GM12874 (cell line): ENCODE measurements at regions not wholly inside any gene's neighbourhood (a gene's known extent, or its start where the extent isn't known, plus 50 kb on each side); places are given as distances from the start of the nearest gene placed in this dataset.

Source experiments
- TF ChIP-seq, protein P1 (sequence below): IDR thresholded peaks from 2 replicates; pipeline ENCODE4 v1.5.1; 2011; ENCODE audit warnings: low read depth, mild to moderate bottlenecking, control low read depth, low read length, moderate library complexity; ENCODE audit not compliant: insufficient read depth

DNA sequence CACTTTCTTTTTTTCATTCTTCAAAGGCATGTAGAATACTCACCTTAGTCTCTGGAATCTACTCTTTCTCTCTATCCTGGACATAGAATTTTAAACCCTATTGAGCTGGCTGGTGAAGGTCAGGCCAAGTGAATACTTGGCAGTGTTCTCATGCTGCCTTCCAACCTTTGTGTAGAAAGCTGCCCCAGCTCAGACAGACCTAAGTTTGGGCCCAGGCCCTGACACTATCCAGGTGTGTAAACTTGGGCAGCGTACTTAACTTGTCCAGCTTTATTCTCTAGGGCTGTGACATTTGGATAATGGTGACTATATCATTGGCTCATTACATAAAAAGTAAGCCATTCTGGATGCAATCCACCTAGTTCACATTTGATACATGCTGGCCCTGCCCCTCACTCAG, 298.3 kb downstream of the IRX1 start:
- TF ChIP-seq, protein P1, sequence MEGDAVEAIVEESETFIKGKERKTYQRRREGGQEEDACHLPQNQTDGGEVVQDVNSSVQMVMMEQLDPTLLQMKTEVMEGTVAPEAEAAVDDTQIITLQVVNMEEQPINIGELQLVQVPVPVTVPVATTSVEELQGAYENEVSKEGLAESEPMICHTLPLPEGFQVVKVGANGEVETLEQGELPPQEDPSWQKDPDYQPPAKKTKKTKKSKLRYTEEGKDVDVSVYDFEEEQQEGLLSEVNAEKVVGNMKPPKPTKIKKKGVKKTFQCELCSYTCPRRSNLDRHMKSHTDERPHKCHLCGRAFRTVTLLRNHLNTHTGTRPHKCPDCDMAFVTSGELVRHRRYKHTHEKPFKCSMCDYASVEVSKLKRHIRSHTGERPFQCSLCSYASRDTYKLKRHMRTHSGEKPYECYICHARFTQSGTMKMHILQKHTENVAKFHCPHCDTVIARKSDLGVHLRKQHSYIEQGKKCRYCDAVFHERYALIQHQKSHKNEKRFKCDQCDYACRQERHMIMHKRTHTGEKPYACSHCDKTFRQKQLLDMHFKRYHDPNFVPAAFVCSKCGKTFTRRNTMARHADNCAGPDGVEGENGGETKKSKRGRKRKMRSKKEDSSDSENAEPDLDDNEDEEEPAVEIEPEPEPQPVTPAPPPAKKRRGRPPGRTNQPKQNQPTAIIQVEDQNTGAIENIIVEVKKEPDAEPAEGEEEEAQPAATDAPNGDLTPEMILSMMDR, result no peak

DNA sequence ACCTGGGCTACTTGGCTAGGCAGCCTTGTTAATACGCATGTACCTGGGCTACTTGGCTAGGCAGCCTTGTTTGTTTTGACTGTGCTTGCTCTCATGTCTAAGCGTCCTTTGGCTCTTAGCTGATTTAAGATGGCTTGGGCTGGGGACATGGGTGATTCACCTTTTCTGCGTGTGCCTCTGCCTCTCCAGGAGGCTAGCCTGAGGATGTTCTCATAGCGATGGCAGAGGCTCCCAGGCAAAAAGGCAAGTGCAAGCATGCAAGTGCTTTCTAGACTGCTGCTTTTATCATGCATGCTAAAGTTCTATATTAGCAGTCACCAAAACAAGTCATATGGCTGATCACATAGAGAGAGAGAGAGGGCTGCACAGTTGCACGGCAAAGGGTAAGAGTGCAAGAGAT, 300.5 kb downstream of the IRX1 start:
- TF ChIP-seq, protein P1, result no peak

DNA sequence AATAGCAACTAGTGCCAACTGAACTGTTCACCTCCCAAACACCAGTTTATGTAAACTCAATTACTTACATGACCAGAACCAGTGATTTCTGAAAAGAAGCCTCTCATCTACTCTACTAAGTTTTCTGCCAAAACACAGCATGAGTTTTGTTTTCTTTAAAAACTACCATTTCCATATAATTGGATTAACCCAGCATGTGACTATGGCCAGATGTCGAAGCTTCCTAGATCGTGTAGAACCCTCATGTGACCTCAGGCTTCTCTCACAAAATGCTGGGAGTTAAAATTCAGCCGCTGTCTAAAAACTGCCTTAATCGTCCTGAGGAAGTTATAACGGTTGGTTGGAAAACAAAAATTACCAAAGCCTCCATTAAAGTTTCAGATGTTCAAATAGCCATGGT, 303.5 kb downstream of the IRX1 start:
- TF ChIP-seq, protein P1, result no peak

DNA sequence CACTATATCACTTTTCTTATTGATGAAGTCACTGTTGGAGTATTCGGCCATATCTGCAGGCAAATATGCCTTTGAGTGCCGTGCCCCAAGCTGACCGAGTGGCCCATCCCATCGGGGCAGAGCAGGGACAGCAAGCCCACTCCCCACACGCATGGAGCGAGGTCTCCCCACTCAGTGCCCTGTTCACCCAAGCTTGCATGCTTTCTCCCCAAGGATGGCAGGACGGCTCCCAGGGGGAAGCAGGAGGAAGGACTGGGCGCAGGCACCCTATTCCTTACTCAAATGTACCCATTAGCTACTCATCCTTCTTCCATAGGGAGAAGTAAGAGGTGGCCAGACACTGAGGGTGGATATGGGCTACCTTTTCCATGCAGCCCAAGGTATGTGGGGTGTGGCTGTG, 309.0 kb downstream of the IRX1 start:
- TF ChIP-seq, protein P1, result no peak

DNA sequence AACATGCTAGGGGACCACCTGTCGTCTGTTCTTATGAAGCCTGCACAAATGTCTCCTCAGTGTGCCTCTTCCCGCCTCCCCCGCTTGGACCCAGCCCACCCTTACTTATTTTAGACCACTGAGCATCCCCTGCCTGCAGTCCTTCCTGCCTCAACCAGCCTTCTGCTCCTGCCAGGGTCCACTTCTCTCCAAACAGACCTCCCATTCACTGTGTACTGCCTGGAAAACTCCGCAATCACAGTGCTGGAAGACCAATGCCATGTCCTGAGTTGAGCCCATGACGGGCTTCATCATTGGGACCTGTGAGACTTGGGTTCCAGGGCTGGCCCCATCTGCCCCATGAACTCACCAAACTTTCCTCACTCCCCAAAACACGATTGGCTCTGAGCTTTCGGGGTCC, 309.4 kb downstream of the IRX1 start:
- TF ChIP-seq, protein P1, result no peak

DNA sequence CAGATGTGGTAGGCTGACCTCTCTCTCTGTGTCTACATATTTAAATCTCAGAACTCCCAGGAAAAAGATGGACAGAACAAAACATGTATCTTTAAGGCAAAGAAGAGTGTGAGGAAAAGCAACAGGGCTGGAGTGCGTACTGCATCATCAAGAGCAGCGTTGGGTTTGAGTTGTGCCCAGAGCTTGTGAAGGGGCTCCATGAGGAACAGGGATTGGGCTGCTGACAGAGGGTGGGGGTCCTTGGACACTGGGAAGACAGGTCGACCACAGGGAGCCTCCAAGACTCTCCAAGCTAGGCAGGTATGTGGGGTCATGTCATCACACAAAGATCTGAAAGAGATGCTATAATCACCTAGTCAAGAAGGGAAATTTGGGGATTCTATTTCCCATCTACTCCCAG, 309.9 kb downstream of the IRX1 start:
- TF ChIP-seq, protein P1, result no peak

DNA sequence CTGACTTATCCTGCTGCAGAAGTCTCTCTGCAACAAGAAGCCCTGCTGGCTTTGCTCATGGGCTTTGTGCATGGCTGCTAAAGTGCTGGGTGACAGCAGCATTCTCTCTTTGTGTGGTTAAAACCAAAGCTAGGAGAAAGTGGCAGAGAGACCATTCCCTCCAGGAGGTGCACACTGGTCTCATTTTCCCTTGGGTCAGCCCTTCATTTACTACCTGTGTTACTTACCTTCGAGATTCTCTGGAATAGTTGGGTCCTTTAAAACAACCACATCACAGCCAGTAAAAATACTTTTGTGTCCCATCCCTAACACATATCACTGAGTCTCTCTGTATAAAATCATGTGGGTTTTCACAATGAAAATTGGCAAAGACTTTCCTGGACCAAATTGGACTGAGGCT, 315.5 kb downstream of the IRX1 start:
- TF ChIP-seq, protein P1, result no peak

DNA sequence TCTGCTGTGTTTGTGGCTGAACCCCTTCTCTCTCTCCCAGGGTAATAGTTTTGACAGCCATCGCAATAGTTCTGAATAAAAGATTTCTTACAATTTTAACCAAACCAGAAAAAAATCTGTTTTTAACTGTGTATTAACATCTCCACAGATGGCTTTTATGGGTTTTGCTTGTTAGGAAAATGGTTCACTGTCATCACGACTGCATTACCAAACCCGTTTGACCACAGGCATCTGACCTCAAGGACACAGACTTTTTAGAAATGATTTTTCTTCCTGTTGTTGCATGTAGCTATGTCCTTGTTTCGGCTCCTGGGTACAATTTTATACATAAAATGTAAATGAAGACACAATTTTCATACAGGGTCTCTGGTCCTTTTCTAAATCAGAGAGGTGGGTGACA, 316.1 kb downstream of the IRX1 start:
- TF ChIP-seq, protein P1, result no peak
